ENCODE measurements at regions not wholly inside any gene's neighbourhood (a gene's known extent, or its start where the extent isn't known, plus 50 kb on each side); places are given as distances from the start of the nearest gene placed in this dataset.
"Not testable (repeated sequence)": the region's sequence is repeated elsewhere in the genome, so short reads cannot be mapped to it uniquely, and the experiment has no call there.

- DNase-seq: no peak
Observed at GRCh38 chr15:79492065-79492464, 59.9 kb downstream of the MINAR1 start.

GRCh38 chr15:79494384-79494909 is 62.3 kb downstream of the MINAR1 start:
- no peak for DNase-seq

GRCh38 chr15:79494963-79495755 is 63.0 kb downstream of the MINAR1 start:
- DNase-seq: no peak

- no peak for DNase-seq
Observed at GRCh38 chr15:79495775-79496174, 63.6 kb downstream of the MINAR1 start.

- no peak for DNase-seq
Observed at GRCh38 chr15:79496838-79497237, 64.7 kb downstream of the MINAR1 start.

- no peak for DNase-seq
Observed at GRCh38 chr15:79501086-79501485, 69.0 kb downstream of the MINAR1 start.

GRCh38 chr15:79505956-79506355 is 73.8 kb downstream of the MINAR1 start:
- no peak for DNase-seq

GRCh38 chr15:79512844-79513243 is 80.7 kb downstream of the MINAR1 start:
- not testable (repeated sequence) for DNase-seq

- no peak for DNase-seq
Observed at GRCh38 chr15:79513417-79513816, 81.3 kb downstream of the MINAR1 start.

GRCh38 chr15:79513940-79514339 is 81.8 kb downstream of the MINAR1 start:
- DNase-seq: no peak

- no peak for DNase-seq
Observed at GRCh38 chr15:79515300-79516027, 83.3 kb downstream of the MINAR1 start.

- DNase-seq: no peak
Observed at GRCh38 chr15:79516155-79516554, 84.0 kb downstream of the MINAR1 start.

- DNase-seq: no peak
Observed at GRCh38 chr15:79516646-79517045, 84.5 kb downstream of the MINAR1 start.

- DNase-seq: no peak
Observed at GRCh38 chr15:79519628-79520027, 87.5 kb downstream of the MINAR1 start.

GRCh38 chr15:79520654-79521053 is 88.5 kb downstream of the MINAR1 start:
- DNase-seq: no peak

GRCh38 chr15:79522656-79523055 is 90.5 kb downstream of the MINAR1 start:
- no peak for DNase-seq

- no peak for DNase-seq
Observed at GRCh38 chr15:79523266-79523665, 91.1 kb downstream of the MINAR1 start.

GRCh38 chr15:79524531-79524930 is 92.4 kb downstream of the MINAR1 start:
- no peak for DNase-seq

- no peak for DNase-seq
Observed at GRCh38 chr15:79526376-79526775, 94.2 kb downstream of the MINAR1 start.

- no peak for DNase-seq
Observed at GRCh38 chr15:79527821-79528220, 95.7 kb downstream of the MINAR1 start.

- no peak for DNase-seq
Observed at GRCh38 chr15:79529157-79529785, 97.1 kb downstream of the MINAR1 start.

- DNase-seq: no peak
Observed at GRCh38 chr15:79535536-79535935, 103.4 kb downstream of the MINAR1 start.

GRCh38 chr15:79538527-79538926 is 106.4 kb downstream of the MINAR1 start:
- DNase-seq: no peak

GRCh38 chr15:79539401-79539800 is 107.3 kb downstream of the MINAR1 start:
- DNase-seq: no peak
